SK-N-SH (cell line): ENCODE measurements at regions not wholly inside any gene's neighbourhood (a gene's known extent, or its start where the extent isn't known, plus 50 kb on each side); places are given as distances from the start of the nearest gene placed in this dataset.

Experiments
- CTCF ChIA-PET: fragments of 300-600, 350-600 bp; formaldehyde crosslinking; extraction: SDS; loops from one replicate; lab custom pipeline; 2021; lab: Yijun Ruan, JAX
- POLR2A ChIA-PET: fragments of 350-600 bp; sonication (Branson Sonifier 250); formaldehyde crosslinking; extraction: SDS; loops from one replicate; lab custom pipeline; 2020; ENCODE audit warnings: antibody characterized with exemption, inconsistent platforms; lab: Yijun Ruan, JAX
- DNase-seq: peaks from one replicate; pipeline ENCODE4 v3.0.0; 2012
- H2AFZ ChIP-seq: fragments of 200-600 bp; sonication (generic); 2 replicates; pipeline ENCODE4 v1.8.1; 2016; ENCODE audit warnings: antibody characterized with exemption, mild to moderate bottlenecking, low read depth
- H3F3A ChIP-seq: fragments of 200-600 bp; sonication (generic); replicated peaks from 2 replicates; pipeline ENCODE3; 2016; ENCODE audit warnings: antibody characterized with exemption, mild to moderate bottlenecking; ENCODE audit not compliant: insufficient read depth
- H3K27ac ChIP-seq, 2 experiments: fragments of 200-500 bp in 1 of 2; fragments of 200-600 bp in 1 of 2; sonication (Bioruptor generic) in 1 of 2; sonication (generic), shearing (Covaris generic) in 1 of 2; 2 replicates each; pipeline versions ENCODE4 v1.5.1 to v1.6.1; 2014 to 2016; ENCODE audit warnings: low read depth in 2 of 2, inconsistent platforms in 1 of 2, low read length in 1 of 2, mild to moderate bottlenecking in 1 of 2, mixed read lengths in 1 of 2
- H3K27me3 ChIP-seq: fragments of 200-600 bp; sonication (generic), shearing (Covaris generic); 2 replicates; pipeline ENCODE4 v1.6.1; 2016; ENCODE audit warnings: mixed run types; ENCODE audit not compliant: insufficient read depth
- H3K36me3 ChIP-seq, 2 experiments: fragments of 200-500 bp in 1 of 2; fragments of 200-600 bp in 1 of 2; sonication (Bioruptor generic) in 1 of 2; sonication (generic) in 1 of 2; replicated peaks in 1 of 2; 2 replicates each; pipeline versions ENCODE3 to v1.5.1; 2014 to 2016; ENCODE audit warnings: low read length in 1 of 2, mild to moderate bottlenecking in 1 of 2; ENCODE audit not compliant: insufficient read depth in 2 of 2, control insufficient read depth in 1 of 2
- H3K4me1 ChIP-seq, 2 experiments: fragments of 200-500 bp in 1 of 2; fragments of 200-600 bp in 1 of 2; sonication (Bioruptor generic) in 1 of 2; sonication (generic), shearing (Covaris generic) in 1 of 2; 2 replicates each; pipeline versions ENCODE4 v1.5.1 to v1.6.1; 2014 to 2016; ENCODE audit warnings: low read depth in 1 of 2, low read length in 1 of 2, mixed run types in 1 of 2; ENCODE audit not compliant: insufficient read depth in 2 of 2, control insufficient read depth in 1 of 2
- H3K4me2 ChIP-seq: fragments of 200-600 bp; sonication (generic), shearing (Covaris generic); 2 replicates; pipeline ENCODE4 v1.6.1; 2017; ENCODE audit warnings: mixed run types
- H3K4me3 ChIP-seq, 2 experiments: fragments of 200-500 bp in 1 of 2; fragments of 200-600 bp in 1 of 2; sonication (Bioruptor generic) in 1 of 2; sonication (generic), shearing (Covaris generic) in 1 of 2; 2 replicates each; pipeline versions ENCODE4 v1.5.1 to v1.8.1; 2014 to 2016; ENCODE audit warnings: low read depth in 2 of 2, inconsistent platforms in 1 of 2, low read length in 1 of 2, mild to moderate bottlenecking in 1 of 2, mixed read lengths in 1 of 2, moderate library complexity in 1 of 2
- H3K79me2 ChIP-seq: fragments of 200-600 bp; sonication (generic); 2 replicates; pipeline ENCODE4 v1.8.1; 2017; ENCODE audit warnings: mild to moderate bottlenecking; ENCODE audit not compliant: insufficient read depth
- H3K9ac ChIP-seq: fragments of 200-600 bp; sonication (generic); 2 replicates; pipeline ENCODE4 v1.6.1; 2017; ENCODE audit warnings: mixed run types
- H3K9me2 ChIP-seq: fragments of 200-600 bp; sonication (generic); 2 replicates; pipeline ENCODE4 v1.6.1; 2017; ENCODE audit warnings: mixed run types
- H3K9me3 ChIP-seq: fragments of 200-600 bp; sonication (generic); 2 replicates; pipeline ENCODE4 v1.6.1; 2017; ENCODE audit warnings: mixed run types, mild to moderate bottlenecking, moderate library complexity
- H4K20me1 ChIP-seq: fragments of 200-600 bp; sonication (generic); 2 replicates; pipeline ENCODE4 v1.6.1; 2017; ENCODE audit warnings: mild to moderate bottlenecking, mixed run types; ENCODE audit not compliant: insufficient read depth
- ELF1 ChIP-seq: IDR thresholded peaks from 2 replicates; pipeline ENCODE4 v1.4.0; 2012
- FOSL2 ChIP-seq: IDR thresholded peaks from 2 replicates; pipeline ENCODE4 v1.4.0; 2012; ENCODE audit warnings: low read depth, mild to moderate bottlenecking, moderate library complexity, borderline replicate concordance
- IRF3 ChIP-seq: fragments of 150-350 bp; IDR thresholded peaks from 2 replicates; pipeline ENCODE4 v1.6.1; 2016; ENCODE audit warnings: mild to moderate bottlenecking, low read depth, low read length
- JUND ChIP-seq: IDR thresholded peaks from 2 replicates; pipeline ENCODE4 v1.4.0; 2012
- NRF1 ChIP-seq: IDR thresholded peaks from 2 replicates; pipeline ENCODE4 v1.6.1; 2012; ENCODE audit warnings: low read depth, mild to moderate bottlenecking, low read length
- RCOR1 ChIP-seq: fragments of 150-350 bp; IDR thresholded peaks from 2 replicates; pipeline ENCODE4 v1.6.1; 2017; ENCODE audit warnings: antibody characterized with exemption, low read length
- RXRA ChIP-seq: IDR thresholded peaks from 2 replicates; pipeline ENCODE4 v1.4.0; 2012; ENCODE audit warnings: low read depth, mild to moderate bottlenecking, borderline replicate concordance
- SIN3A ChIP-seq: IDR thresholded peaks from 2 replicates; pipeline ENCODE4 v1.6.1; 2012; ENCODE audit warnings: low read depth, mild to moderate bottlenecking, low read length, moderate library complexity, borderline replicate concordance
- SMC3 ChIP-seq: IDR thresholded peaks from 2 replicates; pipeline ENCODE4 v1.6.1; 2012; ENCODE audit warnings: low read depth, low read length, improper control_type of control experiment
- TCF12 ChIP-seq: IDR thresholded peaks from 2 replicates; pipeline ENCODE4 v1.4.0; 2012
- TEAD4 ChIP-seq: IDR thresholded peaks from 2 replicates; pipeline ENCODE4 v1.4.0; 2012; ENCODE audit warnings: mild to moderate bottlenecking, borderline replicate concordance; ENCODE audit not compliant: insufficient read depth
- WGBS: methylation state at CpG from one replicate; pipeline ENCODE4 v1.1.6; 2017; ENCODE audit warnings: low lambda C conversion rate; 5-methylcytosine and 5-hydroxymethylcytosine counted together
- TF ChIP-seq, protein P1 (sequence below): IDR thresholded peaks from 2 replicates; pipeline ENCODE4 v1.6.1; 2012; ENCODE audit warnings: mild to moderate bottlenecking, low read depth, low read length, moderate library complexity
- TF ChIP-seq, protein P2 (sequence below): IDR thresholded peaks from 2 replicates; pipeline ENCODE4 v1.4.0; 2012; ENCODE audit warnings: low read depth, borderline replicate concordance
- TF ChIP-seq, protein P3 (sequence below): fragments of 150-350 bp; IDR thresholded peaks from 2 replicates; pipeline ENCODE4 v1.6.1; 2017; ENCODE audit warnings: antibody characterized with exemption, low read length, low read depth, borderline replicate concordance

GRCh38 chr18:10086458-10087210 is 172.8 kb downstream of the VAPA start:
- TF ChIP-seq, protein P1, sequence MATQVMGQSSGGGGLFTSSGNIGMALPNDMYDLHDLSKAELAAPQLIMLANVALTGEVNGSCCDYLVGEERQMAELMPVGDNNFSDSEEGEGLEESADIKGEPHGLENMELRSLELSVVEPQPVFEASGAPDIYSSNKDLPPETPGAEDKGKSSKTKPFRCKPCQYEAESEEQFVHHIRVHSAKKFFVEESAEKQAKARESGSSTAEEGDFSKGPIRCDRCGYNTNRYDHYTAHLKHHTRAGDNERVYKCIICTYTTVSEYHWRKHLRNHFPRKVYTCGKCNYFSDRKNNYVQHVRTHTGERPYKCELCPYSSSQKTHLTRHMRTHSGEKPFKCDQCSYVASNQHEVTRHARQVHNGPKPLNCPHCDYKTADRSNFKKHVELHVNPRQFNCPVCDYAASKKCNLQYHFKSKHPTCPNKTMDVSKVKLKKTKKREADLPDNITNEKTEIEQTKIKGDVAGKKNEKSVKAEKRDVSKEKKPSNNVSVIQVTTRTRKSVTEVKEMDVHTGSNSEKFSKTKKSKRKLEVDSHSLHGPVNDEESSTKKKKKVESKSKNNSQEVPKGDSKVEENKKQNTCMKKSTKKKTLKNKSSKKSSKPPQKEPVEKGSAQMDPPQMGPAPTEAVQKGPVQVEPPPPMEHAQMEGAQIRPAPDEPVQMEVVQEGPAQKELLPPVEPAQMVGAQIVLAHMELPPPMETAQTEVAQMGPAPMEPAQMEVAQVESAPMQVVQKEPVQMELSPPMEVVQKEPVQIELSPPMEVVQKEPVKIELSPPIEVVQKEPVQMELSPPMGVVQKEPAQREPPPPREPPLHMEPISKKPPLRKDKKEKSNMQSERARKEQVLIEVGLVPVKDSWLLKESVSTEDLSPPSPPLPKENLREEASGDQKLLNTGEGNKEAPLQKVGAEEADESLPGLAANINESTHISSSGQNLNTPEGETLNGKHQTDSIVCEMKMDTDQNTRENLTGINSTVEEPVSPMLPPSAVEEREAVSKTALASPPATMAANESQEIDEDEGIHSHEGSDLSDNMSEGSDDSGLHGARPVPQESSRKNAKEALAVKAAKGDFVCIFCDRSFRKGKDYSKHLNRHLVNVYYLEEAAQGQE: no peak
- TF ChIP-seq SIN3A: no peak
- TF ChIP-seq, all 33 proteins: peak for 0
- Histone ChIP-seq H3K4me1 (peaks cover 0 to 6% of the 10 kb centered on the region in 2 experiments; a peak in 1 of 4 replicates), H3K27me3 (no peaks in the 10 kb centered on the region; the same call in 1 of the 2 replicates), H3K9ac (no peak overlapping the region), H2AFZ (no peak overlapping the region), H3K9me3 (no peaks in the 10 kb centered on the region), H3K27ac (no peak overlapping the region), H3K9me2 (no peaks in the 10 kb centered on the region), H3K4me2 (no peak overlapping the region), H3K36me3 (no peaks in the 10 kb centered on the region), H3K4me3 (no peak overlapping the region), H3F3A (no peaks in the 10 kb centered on the region), H4K20me1 (no peaks in the 10 kb centered on the region), H3K79me2 (no peaks in the 10 kb centered on the region)
- ChIA-PET POLR2A (no interaction called here), CTCF (interaction anchor here (0.6 to 1.2 kb wide), 2 partner anchors 10 to 140 kb away, joined by 3 to 5 read pairs; no protein-coding TSS in a partner anchor)
- 61% methylated on average over 13 of the region's 13 CpGs for WGBS
- DNase-seq: no peak

GRCh38 chr18:10088734-10089133 is 174.9 kb downstream of the VAPA start:
- Histone ChIP-seq H3K9me2 (no peaks in the 10 kb centered on the region), H4K20me1 (no peaks in the 10 kb centered on the region), H2AFZ (no peak overlapping the region), H3K79me2 (no peaks in the 10 kb centered on the region), H3K9me3 (no peaks in the 10 kb centered on the region), H3K36me3 (no peaks in the 10 kb centered on the region), H3K9ac (no peak overlapping the region), H3K27me3 (no peaks in the 10 kb centered on the region; the same call in 1 of the 2 replicates), H3K4me2 (no peak overlapping the region), H3K4me3 (no peak overlapping the region), H3K27ac (no peak overlapping the region), H3K4me1 (peaks cover 0 to 6% of the 10 kb centered on the region in 2 experiments; a peak in 1 of 4 replicates), H3F3A (no peaks in the 10 kb centered on the region)
- ChIA-PET CTCF (no interaction called here), POLR2A (no interaction called here)
- 45% methylated on average over 3 of the region's 3 CpGs for WGBS
- no peak for DNase-seq
- TF ChIP-seq, protein P2, sequence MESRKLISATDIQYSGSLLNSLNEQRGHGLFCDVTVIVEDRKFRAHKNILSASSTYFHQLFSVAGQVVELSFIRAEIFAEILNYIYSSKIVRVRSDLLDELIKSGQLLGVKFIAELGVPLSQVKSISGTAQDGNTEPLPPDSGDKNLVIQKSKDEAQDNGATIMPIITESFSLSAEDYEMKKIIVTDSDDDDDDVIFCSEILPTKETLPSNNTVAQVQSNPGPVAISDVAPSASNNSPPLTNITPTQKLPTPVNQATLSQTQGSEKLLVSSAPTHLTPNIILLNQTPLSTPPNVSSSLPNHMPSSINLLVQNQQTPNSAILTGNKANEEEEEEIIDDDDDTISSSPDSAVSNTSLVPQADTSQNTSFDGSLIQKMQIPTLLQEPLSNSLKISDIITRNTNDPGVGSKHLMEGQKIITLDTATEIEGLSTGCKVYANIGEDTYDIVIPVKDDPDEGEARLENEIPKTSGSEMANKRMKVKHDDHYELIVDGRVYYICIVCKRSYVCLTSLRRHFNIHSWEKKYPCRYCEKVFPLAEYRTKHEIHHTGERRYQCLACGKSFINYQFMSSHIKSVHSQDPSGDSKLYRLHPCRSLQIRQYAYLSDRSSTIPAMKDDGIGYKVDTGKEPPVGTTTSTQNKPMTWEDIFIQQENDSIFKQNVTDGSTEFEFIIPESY: no peak
- no peak for TF ChIP-seq RXRA
- no peak for TF ChIP-seq TEAD4
- TF ChIP-seq ELF1: no peak
- no peak for TF ChIP-seq TCF12
- TF ChIP-seq, protein P3, sequence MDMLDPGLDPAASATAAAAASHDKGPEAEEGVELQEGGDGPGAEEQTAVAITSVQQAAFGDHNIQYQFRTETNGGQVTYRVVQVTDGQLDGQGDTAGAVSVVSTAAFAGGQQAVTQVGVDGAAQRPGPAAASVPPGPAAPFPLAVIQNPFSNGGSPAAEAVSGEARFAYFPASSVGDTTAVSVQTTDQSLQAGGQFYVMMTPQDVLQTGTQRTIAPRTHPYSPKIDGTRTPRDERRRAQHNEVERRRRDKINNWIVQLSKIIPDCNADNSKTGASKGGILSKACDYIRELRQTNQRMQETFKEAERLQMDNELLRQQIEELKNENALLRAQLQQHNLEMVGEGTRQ: no peak
- TF ChIP-seq IRF3: no peak
- TF ChIP-seq JUND: no peak
- no peak for TF ChIP-seq SMC3
- TF ChIP-seq, protein P1: no peak
- TF ChIP-seq NRF1: no peak
- TF ChIP-seq FOSL2: no peak
- TF ChIP-seq RCOR1: no peak
- no peak for TF ChIP-seq SIN3A
